OCI-LY1 (cell line): ENCODE measurements at regions not wholly inside any gene's neighbourhood (a gene's known extent, or its start where the extent isn't known, plus 50 kb on each side); places are given as distances from the start of the nearest gene placed in this dataset.

Experiments
- CTCF ChIP-seq: fragments of 200-600 bp; sonication (generic), shearing (Covaris generic); IDR thresholded peaks from 2 replicates; pipeline ENCODE4 v1.5.1; 2017; ENCODE audit warnings: mild to moderate bottlenecking, antibody characterized with exemption, low read length, moderate library complexity, mixed read lengths
- EZH2 ChIP-seq: fragments of 200-600 bp; sonication (generic), shearing (Covaris generic); IDR thresholded peaks from 2 replicates; pipeline ENCODE4 v1.8.0; 2017; ENCODE audit warnings: borderline replicate concordance, mixed run types, mild to moderate bottlenecking, antibody characterized with exemption, low read length, moderate library complexity, mixed read lengths

DNA sequence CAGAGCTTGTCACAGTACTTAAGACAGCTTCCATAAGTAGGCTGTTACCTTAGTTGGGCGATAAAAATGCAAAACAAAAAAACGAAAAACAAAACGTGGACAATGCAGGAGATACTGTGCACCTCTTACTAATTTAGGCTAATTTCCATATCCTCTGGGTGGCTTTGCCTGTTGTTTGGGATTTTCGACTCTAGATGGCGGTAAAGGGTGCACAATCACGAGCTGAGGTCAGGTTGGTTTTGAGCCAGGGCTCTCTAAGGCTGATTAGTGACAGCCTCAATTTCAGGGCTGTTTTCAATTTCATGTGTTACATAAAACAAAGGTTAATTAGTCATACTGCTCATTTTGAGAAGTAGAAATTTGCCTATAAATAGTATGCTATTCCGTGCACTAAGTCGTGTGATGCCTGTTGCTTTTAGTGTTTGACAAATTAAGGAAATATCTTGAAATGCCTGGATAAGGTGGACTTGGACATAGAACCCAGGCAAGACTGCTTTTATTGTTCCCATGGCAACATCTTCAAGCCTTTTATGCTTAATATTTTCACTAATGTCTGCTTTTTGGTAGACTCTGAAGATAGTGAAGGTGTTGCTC, 493.1 kb downstream of the SOCS6 start:
- TF ChIP-seq CTCF (peak; percentile 86), EZH2 (no peak)
